Activated B cell treated with CpG ODN at 0.5 μM for 24 hours (primary cell): ENCODE measurements at regions not wholly inside any gene's neighbourhood (a gene's known extent, or its start where the extent isn't known, plus 50 kb on each side); places are given as distances from the start of the nearest gene placed in this dataset.

ENCODE experiments used
- ATAC-seq: fragments of 200-7000 bp; cut with Tn5 transposase; one replicate; pipeline ENCODE4 v1.10.0; 2021; ENCODE audit warnings: low read depth, mild to moderate bottlenecking, moderate library complexity
- CTCF ChIA-PET: fragments of 350-600 bp; sonication (Branson Sonifier 250); formaldehyde crosslinking; loops from one replicate; lab custom pipeline; 2021; ENCODE audit warnings: antibody characterized with exemption; lab: Charles Lee
- POLR2A ChIA-PET: fragments of 350-600 bp; sonication (Branson Sonifier 250); formaldehyde crosslinking; loops from one replicate; lab custom pipeline; 2021; ENCODE audit warnings: antibody characterized with exemption; lab: Charles Lee
- DNase-seq: peaks from one replicate; pipeline ENCODE4 v3.0.0; 2022
- H3K27ac Mint-ChIP-seq: one replicate; pipeline ENCODE4 v1.8.0; 2020; ENCODE audit warnings: mixed read lengths
- H3K27me3 Mint-ChIP-seq: one replicate; pipeline ENCODE4 v1.8.0; 2021; ENCODE audit warnings: mixed read lengths
- H3K36me3 Mint-ChIP-seq: one replicate; pipeline ENCODE4 v1.8.0; 2021; ENCODE audit warnings: low read depth, mixed read lengths
- H3K4me1 Mint-ChIP-seq: one replicate; pipeline ENCODE4 v1.8.0; 2021; ENCODE audit warnings: mixed read lengths
- H3K4me3 Mint-ChIP-seq: one replicate; pipeline ENCODE4 v1.8.0; 2020; ENCODE audit warnings: mild to moderate bottlenecking, mixed read lengths
- H3K9me3 Mint-ChIP-seq: one replicate; pipeline ENCODE4 v1.8.0; 2020; ENCODE audit warnings: mixed read lengths
- intact Hi-C: fragments of 100-400 bp; cut with micrococcal nuclease; formaldehyde crosslinking; loops from one replicate; pipeline ENCODE4 v1.15.1; 2024
- TF ChIP-seq, protein P1 (sequence below): fragments of 200-600 bp; IDR thresholded peaks from one replicate; pipeline ENCODE4 v1.8.0; 2022; ENCODE audit warnings: antibody characterized with exemption, mild to moderate bottlenecking

DNA sequence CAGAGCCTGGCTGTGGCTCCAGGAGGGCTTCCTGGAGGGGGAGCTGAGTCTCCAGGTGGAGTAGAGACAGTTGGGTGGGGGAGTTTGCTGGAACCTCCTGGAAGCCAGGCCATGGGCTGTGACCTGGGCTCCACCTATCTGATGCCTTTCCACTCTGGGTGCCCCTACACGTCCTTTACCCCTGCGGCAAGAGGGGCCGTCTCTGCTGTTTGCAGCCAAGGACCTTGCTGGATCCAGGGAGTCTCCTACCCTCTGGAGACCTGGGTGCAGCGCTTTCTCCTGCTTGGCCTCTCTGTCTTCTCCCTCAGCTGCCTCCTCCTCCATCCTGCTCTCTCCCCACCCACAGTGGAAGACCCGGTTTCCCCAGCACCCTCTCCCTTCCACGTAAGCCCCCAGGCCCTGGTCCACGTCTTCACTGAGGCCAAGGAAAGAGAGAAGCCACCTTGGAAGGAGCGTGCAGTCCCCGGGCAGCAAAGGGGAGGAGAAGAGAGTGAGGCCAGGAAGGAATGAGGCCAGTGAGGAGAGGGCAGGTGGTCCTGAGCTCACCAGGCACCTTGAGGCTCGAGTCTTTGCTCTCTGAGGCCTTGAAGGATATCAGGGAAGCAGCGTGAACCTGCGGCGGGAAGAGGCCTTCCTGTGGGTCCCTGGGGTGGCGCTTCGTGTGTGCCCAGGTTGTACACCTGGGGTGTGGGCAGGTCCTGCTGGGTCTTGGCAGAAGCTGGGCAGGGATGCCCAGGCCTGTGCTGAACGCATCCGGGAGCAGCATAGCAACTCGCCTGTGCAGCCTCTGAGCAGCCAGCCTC, 294.3 kb upstream of the RTL1 start:
- CTCF ChIA-PET, result no interaction called here

DNA sequence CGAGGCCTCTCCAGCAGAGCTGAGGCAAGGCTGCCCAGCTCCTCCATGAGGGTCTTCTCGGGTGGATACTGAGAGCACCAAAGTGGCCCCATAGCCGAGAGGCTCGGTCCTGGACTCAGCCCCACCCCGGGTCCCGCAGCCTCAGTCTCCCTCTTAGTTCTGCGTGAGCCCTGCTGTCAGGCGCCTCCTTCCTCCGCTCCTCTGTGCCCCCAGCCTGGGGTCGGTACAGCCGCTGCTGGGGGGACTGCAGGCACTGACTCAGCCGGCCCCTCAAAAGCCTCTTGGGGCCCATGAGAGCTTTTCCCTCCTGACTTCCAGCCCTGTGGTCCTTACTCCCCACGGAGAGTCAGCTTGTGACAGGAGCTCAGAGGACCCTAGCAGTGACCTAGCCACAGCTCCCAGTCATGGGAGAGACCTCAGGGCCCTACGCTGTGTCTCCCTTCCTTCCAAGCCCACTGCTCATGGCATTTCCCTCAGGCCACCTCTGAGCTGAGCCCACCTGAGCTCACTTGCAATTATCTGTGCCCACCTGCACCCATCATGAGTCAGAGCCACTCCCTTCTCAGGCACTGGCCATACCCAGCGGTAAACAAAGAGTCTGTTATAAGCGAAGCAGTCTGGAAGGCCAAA, 295.0 kb upstream of the RTL1 start:
- Mint-ChIP-seq H3K27ac (no peak overlapping the region), H3K27me3 (no peaks in the 10 kb centered on the region), H3K4me3 (no peak overlapping the region), H3K36me3 (no peaks in the 10 kb centered on the region), H3K9me3 (peaks cover 2% of the 10 kb centered on the region), H3K4me1 (no peaks in the 10 kb centered on the region)
- ChIA-PET CTCF (no interaction called here), POLR2A (no interaction called here)
- ATAC-seq (no peak), DNase-seq (no peak)
- intact Hi-C loops, result no loop called here
- TF ChIP-seq, protein P1, sequence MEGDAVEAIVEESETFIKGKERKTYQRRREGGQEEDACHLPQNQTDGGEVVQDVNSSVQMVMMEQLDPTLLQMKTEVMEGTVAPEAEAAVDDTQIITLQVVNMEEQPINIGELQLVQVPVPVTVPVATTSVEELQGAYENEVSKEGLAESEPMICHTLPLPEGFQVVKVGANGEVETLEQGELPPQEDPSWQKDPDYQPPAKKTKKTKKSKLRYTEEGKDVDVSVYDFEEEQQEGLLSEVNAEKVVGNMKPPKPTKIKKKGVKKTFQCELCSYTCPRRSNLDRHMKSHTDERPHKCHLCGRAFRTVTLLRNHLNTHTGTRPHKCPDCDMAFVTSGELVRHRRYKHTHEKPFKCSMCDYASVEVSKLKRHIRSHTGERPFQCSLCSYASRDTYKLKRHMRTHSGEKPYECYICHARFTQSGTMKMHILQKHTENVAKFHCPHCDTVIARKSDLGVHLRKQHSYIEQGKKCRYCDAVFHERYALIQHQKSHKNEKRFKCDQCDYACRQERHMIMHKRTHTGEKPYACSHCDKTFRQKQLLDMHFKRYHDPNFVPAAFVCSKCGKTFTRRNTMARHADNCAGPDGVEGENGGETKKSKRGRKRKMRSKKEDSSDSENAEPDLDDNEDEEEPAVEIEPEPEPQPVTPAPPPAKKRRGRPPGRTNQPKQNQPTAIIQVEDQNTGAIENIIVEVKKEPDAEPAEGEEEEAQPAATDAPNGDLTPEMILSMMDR, result no peak

More for the DNA sequence above, 294.3 kb upstream of the RTL1 start:
- ATAC-seq (no peak), DNase-seq (no peak)
- Mint-ChIP-seq H3K4me3 (no peak overlapping the region), H3K27ac (no peak overlapping the region), H3K9me3 (no peaks in the 10 kb centered on the region), H3K36me3 (no peaks in the 10 kb centered on the region), H3K27me3 (no peaks in the 10 kb centered on the region), H3K4me1 (no peaks in the 10 kb centered on the region)
- POLR2A ChIA-PET, result no interaction called here
- intact Hi-C loops, result no loop called here
- TF ChIP-seq, protein P1, result no peak

DNA sequence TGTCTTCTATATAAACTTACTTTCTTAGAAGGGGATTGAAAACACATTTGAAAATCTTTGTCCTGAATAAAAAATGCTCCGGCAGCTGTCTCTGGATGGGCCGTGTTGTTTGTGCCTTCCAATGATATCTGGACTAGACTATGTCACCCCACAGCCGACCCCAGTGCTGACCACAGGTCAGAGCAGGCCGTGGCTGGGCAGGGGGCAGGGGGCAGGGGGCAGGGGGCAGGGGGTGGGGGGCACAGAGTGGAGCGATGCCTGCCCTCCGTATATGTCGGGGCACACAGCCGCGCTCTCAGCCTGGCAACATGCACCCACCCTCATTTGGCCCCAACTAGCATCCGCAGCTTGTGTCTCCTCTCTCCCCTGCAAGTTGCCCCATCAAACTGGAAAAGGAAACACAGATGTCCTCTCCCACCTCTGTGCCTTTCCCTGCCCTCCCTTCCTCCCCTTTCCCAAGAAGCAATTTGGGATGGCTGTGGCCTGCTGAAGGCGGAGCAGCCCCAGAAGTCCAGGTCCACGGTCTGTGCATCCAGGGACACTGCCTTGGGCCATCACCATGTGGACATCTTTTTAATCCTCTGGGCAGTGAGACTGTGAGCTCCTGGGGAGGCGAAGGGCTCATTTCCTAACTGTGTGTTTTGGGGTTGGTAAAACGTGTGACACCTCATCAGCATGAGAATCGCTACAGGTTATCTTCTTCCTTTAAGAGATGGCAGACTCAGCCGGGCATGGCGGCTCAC, 295.7 kb upstream of the RTL1 start:
- intact Hi-C loops, result no loop called here
- no peaks in the 10 kb centered on the region for H3K27me3 Mint-ChIP-seq
- ChIA-PET CTCF (no interaction called here), POLR2A (no interaction called here)
- no peaks in the 10 kb centered on the region for H3K36me3 Mint-ChIP-seq
- DNase-seq, result no peak
- ATAC-seq, result no peak
- H3K4me3 Mint-ChIP-seq, result no peak overlapping the region
- H3K9me3 Mint-ChIP-seq, result peaks cover 2% of the 10 kb centered on the region
- H3K4me1 Mint-ChIP-seq, result no peaks in the 10 kb centered on the region
- TF ChIP-seq, protein P1, result no peak
- no peak overlapping the region for H3K27ac Mint-ChIP-seq

DNA sequence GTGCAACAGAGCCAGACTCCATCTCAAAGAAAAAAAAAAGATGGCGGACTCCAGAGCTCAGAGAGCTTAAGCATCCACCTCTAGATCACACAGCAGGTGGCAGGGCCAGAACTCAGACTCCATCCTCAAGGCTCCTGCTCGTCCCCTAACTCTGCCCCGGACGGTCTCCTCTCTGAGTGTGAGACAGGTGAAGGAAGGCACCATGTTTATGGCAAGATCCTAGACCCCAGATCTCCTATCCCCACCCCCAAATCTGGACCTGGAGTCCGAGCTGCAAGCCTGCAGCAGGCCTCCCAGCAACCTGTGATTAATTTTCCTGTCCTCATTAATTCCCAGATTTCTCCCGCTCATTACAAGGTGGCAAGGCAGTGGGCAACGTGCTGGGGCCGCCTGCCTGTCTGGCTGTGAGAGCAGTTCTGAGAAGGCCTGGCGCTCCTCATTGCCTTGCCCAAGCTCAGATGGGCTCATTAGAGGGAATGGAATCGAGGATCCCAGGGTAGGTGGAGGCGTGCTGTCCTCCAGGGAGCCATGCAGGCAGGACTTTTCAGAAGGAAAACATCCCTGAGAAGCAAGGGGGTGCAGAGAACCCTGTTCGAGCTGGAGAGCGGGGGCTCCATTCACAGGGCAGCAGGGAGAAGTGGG, 296.6 kb upstream of the RTL1 start:
- Mint-ChIP-seq H3K4me1 (no peaks in the 10 kb centered on the region), H3K36me3 (no peaks in the 10 kb centered on the region), H3K27ac (no peak overlapping the region), H3K9me3 (peaks cover 3% of the 10 kb centered on the region), H3K27me3 (no peaks in the 10 kb centered on the region), H3K4me3 (no peak overlapping the region)
- intact Hi-C loops, result no loop called here
- DNase-seq (no peak), ATAC-seq (no peak)
- POLR2A ChIA-PET, result no interaction called here
- TF ChIP-seq, protein P1, result no peak
- CTCF ChIA-PET, result no interaction called here
